OCI-LY3 (cell line): ENCODE measurements at regions not wholly inside any gene's neighbourhood (a gene's known extent, or its start where the extent isn't known, plus 50 kb on each side); places are given as distances from the start of the nearest gene placed in this dataset.
"Not testable (repeated sequence)": the region's sequence is repeated elsewhere in the genome, so short reads cannot be mapped to it uniquely, and the experiment has no call there.

Experiments
- H2AFZ ChIP-seq: fragments of 200-600, 300-600 bp; shearing (Covaris generic); 2 replicates; pipeline ENCODE4 v1.6.0; 2014; ENCODE audit warnings: antibody characterized with exemption, low read depth, low read length
- H3K27ac ChIP-seq: fragments of 200-600, 300-600 bp; sonication (generic); 2 replicates; pipeline ENCODE4 v1.5.1; 2014; ENCODE audit warnings: mild to moderate bottlenecking, low read length, moderate library complexity, mixed read lengths
- H3K27me3 ChIP-seq: fragments of 200-600, 300-600 bp; sonication (generic); 2 replicates; pipeline ENCODE4 v1.6.1; 2014; ENCODE audit warnings: low read depth, low read length, mixed read lengths
- H3K36me3 ChIP-seq: fragments of 200-600, 300-600 bp; sonication (generic); replicated peaks from 2 replicates; pipeline ENCODE3; 2014; ENCODE audit warnings: low read depth, low read length, mixed read lengths
- H3K4me1 ChIP-seq: fragments of 300-600, 200-600 bp; sonication (generic); 2 replicates; pipeline ENCODE4 v1.6.1; 2014; ENCODE audit warnings: low read length, mixed read lengths
- H3K4me2 ChIP-seq: fragments of 200-600, 300-600 bp; sonication (generic); 2 replicates; pipeline ENCODE4 v1.6.1; 2014; ENCODE audit warnings: low read length, mixed read lengths
- H3K4me3 ChIP-seq: fragments of 300-600, 200-600 bp; sonication (generic); 2 replicates; pipeline ENCODE4 v1.5.1; 2014; ENCODE audit warnings: antibody characterized with exemption, mild to moderate bottlenecking, low read length, moderate library complexity
- H3K79me2 ChIP-seq: fragments of 300-600, 200-600 bp; shearing (Covaris generic); 2 replicates; pipeline ENCODE4 v1.6.1; 2014; ENCODE audit warnings: mild to moderate bottlenecking, low read length, mixed read lengths
- H3K9ac ChIP-seq: fragments of 300-600, 200-600 bp; shearing (Covaris generic); 2 replicates; pipeline ENCODE4 v1.6.0; 2014; ENCODE audit warnings: mild to moderate bottlenecking, low read length, moderate library complexity
- H3K9me3 ChIP-seq: fragments of 200-600, 300-600 bp; shearing (Covaris generic); 2 replicates; pipeline ENCODE4 v1.6.1; 2014; ENCODE audit warnings: low read length, mixed read lengths; ENCODE audit not compliant: insufficient read depth
- H4K20me1 ChIP-seq: fragments of 200-600, 300-600 bp; sonication (generic); 2 replicates; pipeline ENCODE4 v1.6.1; 2016; ENCODE audit warnings: low read length, mixed read lengths; ENCODE audit not compliant: insufficient read depth
- CTCF ChIP-seq: fragments of 200-600, 300-600 bp; sonication (generic); IDR thresholded peaks from 2 replicates; pipeline ENCODE4 v1.5.1; 2014; ENCODE audit warnings: antibody characterized with exemption, low read length, low read depth
- EZH2phosphoT487 ChIP-seq: fragments of 200-600 bp; shearing (Covaris generic); IDR thresholded peaks from 2 replicates; pipeline ENCODE4 v1.6.1; 2018; ENCODE audit warnings: antibody characterized with exemption, mixed run types, low read depth

- H3K4me1 ChIP-seq, result no peaks in the 10 kb centered on the region
- H3K9me3 ChIP-seq, result no peaks in the 10 kb centered on the region
- H3K36me3 ChIP-seq, result no peaks in the 10 kb centered on the region
- H4K20me1 ChIP-seq, result no peaks in the 10 kb centered on the region
- no peaks in the 10 kb centered on the region for H3K27me3 ChIP-seq
- no peak overlapping the region for H3K9ac ChIP-seq
- no peak overlapping the region for H3K27ac ChIP-seq
- no peak overlapping the region for H2AFZ ChIP-seq
- TF ChIP-seq CTCF (no peak), EZH2phosphoT487 (no peak)
- no peak overlapping the region for H3K4me2 ChIP-seq
- H3K79me2 ChIP-seq, result no peaks in the 10 kb centered on the region
- H3K4me3 ChIP-seq, result no peak overlapping the region
These were observed 86.3 kb upstream of the TMTC2 start for GRCh38 chr12:82600379-82600778.

- not testable (repeated sequence) for H3K27ac ChIP-seq, H3K79me2 ChIP-seq, H2AFZ ChIP-seq, H3K4me2 ChIP-seq, H3K36me3 ChIP-seq, H3K4me1 ChIP-seq, H4K20me1 ChIP-seq, H3K27me3 ChIP-seq, H3K4me3 ChIP-seq, H3K9ac ChIP-seq, H3K9me3 ChIP-seq
These were observed 83.1 kb upstream of the TMTC2 start for GRCh38 chr12:82603647-82604046.

- H3K4me2 ChIP-seq, result no peak overlapping the region
- H4K20me1 ChIP-seq, result no peaks in the 10 kb centered on the region
- no peaks in the 10 kb centered on the region for H3K36me3 ChIP-seq
- H3K9me3 ChIP-seq, result no peaks in the 10 kb centered on the region
- H3K9ac ChIP-seq, result no peak overlapping the region
- no peak overlapping the region for H3K4me3 ChIP-seq
- no peaks in the 10 kb centered on the region for H3K79me2 ChIP-seq
- H3K4me1 ChIP-seq, result no peaks in the 10 kb centered on the region
- no peak overlapping the region for H2AFZ ChIP-seq
- H3K27me3 ChIP-seq, result no peaks in the 10 kb centered on the region
- TF ChIP-seq CTCF, result no peak
- TF ChIP-seq EZH2phosphoT487, result no peak
- H3K27ac ChIP-seq, result no peak overlapping the region
These were observed 81.6 kb upstream of the TMTC2 start for GRCh38 chr12:82605115-82605514.

- no peaks in the 10 kb centered on the region for H3K27me3 ChIP-seq
- H3K4me3 ChIP-seq, result no peak overlapping the region
- no peaks in the 10 kb centered on the region for H3K9me3 ChIP-seq
- H3K4me1 ChIP-seq, result no peaks in the 10 kb centered on the region
- H3K36me3 ChIP-seq, result no peaks in the 10 kb centered on the region
- no peak overlapping the region for H3K4me2 ChIP-seq
- H3K27ac ChIP-seq, result no peak overlapping the region
- no peaks in the 10 kb centered on the region for H3K79me2 ChIP-seq
- no peaks in the 10 kb centered on the region for H4K20me1 ChIP-seq
- no peak overlapping the region for H2AFZ ChIP-seq
- no peak overlapping the region for H3K9ac ChIP-seq
- TF ChIP-seq CTCF (no peak), EZH2phosphoT487 (no peak)
These were observed 78.0 kb upstream of the TMTC2 start for GRCh38 chr12:82608706-82609105.

- Histone ChIP-seq H3K27me3 (no peaks in the 10 kb centered on the region), H3K9me3 (no peaks in the 10 kb centered on the region), H3K4me1 (no peaks in the 10 kb centered on the region), H3K9ac (no peak overlapping the region), H3K27ac (no peak overlapping the region), H4K20me1 (no peaks in the 10 kb centered on the region), H2AFZ (no peak overlapping the region), H3K4me3 (no peak overlapping the region), H3K36me3 (no peaks in the 10 kb centered on the region), H3K4me2 (no peak overlapping the region), H3K79me2 (no peaks in the 10 kb centered on the region)
- TF ChIP-seq EZH2phosphoT487 (no peak), CTCF (no peak)
These were observed 77.3 kb upstream of the TMTC2 start for GRCh38 chr12:82609234-82609914.
